Fibroblast of skin of back (primary cell): ENCODE measurements at regions not wholly inside any gene's neighbourhood (a gene's known extent, or its start where the extent isn't known, plus 50 kb on each side); places are given as distances from the start of the nearest gene placed in this dataset.

Source experiments
- DNase-seq: peaks from one replicate; pipeline ENCODE4 v3.0.0-alpha.2; 2013

DNA sequence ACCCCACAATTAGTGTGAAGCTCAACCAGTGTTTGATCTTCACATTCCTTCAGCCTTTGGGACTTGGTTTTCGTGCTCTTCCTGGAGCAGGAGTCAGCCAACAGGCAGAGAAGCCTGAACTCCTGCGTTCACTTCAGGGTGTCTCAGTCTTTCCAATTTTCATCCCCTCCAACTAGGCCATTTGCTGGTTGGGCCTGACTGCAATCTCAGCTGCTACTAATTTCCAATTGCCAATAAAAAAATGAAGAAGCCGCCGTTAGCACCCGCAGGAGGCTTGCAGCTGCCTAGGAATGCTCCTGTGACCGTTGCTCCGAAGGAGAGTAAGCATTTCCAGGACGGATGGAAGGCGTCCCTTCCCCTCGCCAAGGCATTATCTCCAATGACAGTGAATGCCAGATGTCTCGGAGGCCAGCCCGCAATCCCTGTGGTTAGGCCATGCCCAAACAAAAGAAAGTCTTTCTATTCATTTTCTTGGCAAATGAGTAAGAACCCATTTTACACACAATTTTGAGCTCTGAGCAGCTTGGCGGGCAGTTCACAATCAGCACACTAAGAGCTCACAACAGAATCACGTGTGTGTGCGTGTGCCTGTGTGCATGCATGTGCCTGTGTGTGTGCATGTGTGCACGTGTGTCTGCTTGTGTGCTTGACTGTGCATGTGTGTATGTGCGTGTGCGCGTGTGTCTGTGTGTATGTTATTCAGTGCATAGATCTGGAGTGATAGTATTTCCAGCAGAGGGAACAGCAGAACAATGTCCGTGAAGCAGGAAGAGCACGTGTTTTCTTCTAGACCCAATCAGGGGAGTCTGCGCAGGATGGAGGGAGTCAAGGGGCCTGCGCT is 301.2 kb downstream of the SMOC2 start:
- no peak for DNase-seq

DNA sequence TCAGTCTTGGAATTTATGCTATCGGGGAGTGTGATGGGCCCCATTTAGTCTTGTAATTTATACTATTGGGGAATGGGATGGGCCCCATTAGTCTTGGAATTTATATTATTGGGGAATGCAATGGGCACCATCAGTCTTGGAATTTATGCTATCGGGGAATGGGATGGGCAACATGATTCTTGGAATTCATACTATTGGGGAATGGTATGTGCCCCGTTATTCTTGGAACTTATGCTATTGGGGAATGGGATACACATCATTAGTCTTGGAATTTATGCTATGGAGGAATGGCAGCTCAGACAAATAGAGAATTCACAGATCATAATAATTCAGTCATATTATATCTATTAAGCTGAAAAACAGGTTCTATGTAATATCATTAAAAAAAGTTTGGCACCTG is 300.3 kb downstream of the SMOC2 start:
- DNase-seq: no peak

DNA sequence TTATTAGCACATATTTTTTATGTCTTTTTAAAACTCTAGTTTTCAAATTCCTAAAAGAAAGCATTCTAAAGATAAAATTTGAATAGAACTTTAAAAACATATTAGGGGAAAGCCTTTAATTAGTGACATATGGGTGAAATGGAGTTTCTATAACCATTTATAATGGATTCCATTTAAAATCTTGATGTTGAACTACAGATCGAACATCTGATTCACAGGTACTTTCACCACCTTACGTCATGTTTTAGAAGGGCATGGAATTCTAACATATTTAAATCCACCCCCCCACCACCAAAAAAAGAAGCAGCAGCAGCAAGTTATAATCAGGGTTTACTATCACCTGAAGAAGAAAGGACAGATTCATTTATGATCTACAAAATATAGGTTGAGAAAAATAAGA is 298.4 kb downstream of the SMOC2 start:
- no peak for DNase-seq

DNA sequence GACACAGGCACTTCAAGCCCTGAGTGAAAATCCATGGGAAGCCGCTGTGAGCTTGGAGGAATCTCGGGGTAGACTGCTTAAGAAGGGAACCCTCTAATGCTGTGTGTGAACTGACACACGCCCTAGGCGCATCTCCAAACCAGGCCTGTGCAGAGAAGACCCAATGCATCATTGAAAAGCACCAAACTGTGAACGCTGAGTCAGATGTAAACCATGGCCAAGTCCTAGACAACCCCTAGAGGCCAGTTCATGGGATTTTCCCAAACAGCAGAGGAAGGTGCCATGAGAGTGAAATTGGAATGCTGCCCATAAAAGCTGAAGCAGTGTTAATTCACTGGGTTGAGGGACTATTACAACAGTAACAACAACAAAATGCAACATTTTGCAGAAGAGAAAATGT is 296.5 kb downstream of the SMOC2 start:
- no peak for DNase-seq

DNA sequence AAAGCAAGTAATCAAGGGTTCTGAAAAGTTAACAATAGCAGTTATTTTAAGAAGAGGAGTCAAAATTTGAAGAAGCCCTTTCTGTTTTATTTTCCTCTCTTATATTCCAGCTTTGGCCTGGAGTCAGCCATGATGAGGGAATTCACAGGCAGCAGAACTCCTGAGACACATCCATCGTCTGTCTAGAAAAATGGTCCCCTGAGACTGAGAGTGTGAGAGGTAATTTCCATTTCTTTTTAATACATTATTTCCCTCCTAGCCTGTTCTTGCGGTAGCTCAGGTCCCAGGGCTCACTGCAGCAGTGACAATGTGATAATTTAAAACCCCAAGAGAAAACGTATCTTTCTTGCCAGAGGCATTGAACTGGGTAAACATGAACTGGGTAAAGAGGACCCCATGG is 296.0 kb downstream of the SMOC2 start:
- DNase-seq: no peak

DNA sequence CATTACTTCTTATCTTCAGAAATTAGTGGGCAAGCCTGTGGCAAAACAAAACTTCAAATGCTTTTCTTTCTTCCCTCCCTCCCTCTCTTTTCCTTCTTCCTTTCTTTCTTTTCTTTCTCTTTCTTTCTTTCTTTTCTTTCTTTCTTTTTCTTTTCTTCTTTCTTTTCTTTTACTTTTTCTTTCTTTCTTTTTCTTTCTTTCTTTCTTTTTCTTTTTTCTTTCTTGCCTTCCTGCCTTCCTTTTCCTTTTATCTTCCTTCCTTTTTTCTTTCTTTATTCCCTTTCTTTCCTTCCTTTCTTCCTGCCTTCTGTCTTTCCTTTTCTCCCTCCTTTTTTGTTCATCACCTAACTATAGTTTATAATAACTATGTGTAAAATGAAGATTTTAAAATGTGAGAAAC is 295.1 kb downstream of the SMOC2 start:
- DNase-seq: no peak

DNA sequence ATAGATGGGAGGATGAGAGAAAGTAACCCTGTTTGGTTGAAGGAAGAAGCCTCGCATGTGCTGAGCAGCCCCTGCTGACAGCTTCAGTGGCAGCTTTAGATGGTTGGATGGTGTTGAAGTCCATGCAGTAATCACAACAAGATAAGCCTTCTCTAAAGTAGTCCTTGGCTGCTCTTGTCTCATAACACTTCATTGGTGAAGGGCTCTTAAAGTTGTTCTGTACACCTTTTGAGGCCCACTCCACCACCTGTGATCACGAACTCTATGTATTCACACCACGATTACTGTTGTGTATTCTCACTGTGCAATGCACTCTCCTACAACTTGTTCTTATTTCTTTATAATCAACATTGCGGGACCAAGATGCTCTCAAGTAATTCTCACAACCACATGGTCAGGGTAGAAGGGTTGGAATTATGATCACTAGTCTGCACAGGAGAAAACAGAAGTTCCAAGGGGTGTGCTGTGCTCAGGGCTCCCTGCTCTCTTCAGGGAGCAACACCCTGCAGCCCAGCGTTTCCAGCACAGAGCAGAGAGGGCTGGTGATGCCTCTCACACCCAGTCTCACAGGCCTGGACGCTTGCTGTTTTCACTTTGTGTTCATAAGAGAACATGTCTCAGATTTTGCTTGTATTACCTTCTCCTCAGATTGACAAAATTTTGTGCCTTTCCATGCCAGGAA is 294.4 kb downstream of the SMOC2 start:
- no peak for DNase-seq

DNA sequence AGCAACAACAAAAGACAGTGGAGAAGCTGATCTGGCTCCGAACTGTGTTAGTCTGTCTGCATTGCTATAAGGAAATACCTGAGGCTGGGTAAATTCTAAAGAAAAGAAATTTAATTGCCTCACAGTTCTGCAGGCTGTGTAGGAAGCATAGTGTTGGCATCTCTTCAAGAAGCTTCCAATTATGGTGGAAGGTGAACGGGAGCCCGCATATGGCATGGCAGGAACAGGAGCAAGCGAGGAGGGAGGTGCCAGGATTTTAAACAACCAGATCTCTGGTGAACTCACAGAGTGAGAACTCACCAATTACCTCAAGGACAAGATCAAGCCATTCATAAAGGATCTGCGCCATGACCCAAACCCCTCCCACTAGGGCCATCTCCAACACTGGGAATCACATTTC is 293.5 kb downstream of the SMOC2 start:
- no peak for DNase-seq

DNA sequence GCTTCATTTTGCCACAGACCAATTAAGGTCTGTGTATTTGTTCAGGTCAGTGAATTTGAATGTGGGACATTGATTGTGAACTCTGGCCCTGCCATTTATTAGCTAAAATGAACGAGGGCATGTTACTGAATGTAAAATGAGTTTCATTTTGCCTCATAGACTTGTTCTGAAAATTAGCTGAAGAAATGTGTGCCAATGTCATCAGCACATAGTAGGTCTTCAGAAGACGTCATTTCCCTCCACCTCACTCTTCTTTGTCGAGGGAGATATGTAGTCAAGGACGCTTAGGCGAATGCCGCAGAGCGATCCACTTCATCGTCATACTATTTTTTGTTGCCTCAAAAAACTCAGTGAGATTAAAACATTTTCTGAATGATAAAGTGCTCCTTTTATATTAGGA is 291.7 kb downstream of the SMOC2 start:
- no peak for DNase-seq

DNA sequence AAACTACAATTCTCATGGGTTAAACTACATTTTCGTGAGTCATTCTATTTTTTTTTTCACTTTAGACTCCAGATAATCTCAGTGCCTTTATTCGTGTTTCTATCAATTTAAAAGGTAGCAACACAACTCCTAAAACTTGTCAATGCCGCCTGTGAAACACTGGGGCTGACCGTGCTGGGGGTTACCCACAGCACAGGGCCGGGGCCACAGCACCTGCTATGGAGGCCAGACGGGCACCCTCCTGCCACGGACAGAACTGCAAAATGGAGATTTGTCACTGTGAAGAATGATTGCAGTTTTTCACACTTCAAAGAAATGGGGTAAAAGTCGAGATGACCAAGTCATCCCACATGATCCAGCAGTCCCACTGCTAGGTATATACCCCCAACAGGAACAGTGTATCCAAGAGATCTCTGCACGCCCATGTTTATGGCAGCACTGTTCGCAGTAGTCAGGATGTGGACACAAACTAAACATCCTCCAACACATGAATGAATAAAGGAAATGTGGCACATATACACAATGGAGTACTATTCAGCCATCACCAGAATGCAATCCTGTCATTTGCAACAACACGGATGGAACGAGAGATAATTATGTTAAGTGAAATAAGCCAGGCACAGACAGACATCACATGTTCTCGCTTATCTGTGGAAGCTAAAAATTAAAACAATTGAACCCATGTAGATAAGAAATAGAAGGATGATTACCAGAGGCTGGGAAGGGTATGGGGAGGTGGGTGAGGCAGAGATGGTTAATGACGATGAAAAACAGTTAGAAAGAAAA is 290.1 kb downstream of the SMOC2 start:
- no peak for DNase-seq

DNA sequence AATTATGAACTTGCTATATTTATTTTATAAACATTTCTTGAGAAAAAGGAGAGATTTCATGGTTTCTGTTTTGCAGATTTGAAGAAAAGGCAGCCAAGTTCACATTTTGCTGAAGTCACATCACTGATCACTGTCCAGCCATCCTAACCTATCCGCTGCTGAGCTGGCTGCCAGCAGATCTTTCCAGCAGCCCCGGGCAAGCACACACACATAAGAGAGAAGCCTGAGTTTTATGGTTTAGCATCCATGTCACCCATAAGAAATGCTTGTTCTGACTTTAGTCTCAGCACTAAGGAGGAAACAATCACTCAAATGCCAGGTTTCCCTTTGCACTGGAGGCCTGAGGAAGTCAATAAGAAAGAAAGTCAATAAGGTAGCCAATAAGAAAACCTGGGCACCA is 287.1 kb downstream of the SMOC2 start:
- no peak for DNase-seq

DNA sequence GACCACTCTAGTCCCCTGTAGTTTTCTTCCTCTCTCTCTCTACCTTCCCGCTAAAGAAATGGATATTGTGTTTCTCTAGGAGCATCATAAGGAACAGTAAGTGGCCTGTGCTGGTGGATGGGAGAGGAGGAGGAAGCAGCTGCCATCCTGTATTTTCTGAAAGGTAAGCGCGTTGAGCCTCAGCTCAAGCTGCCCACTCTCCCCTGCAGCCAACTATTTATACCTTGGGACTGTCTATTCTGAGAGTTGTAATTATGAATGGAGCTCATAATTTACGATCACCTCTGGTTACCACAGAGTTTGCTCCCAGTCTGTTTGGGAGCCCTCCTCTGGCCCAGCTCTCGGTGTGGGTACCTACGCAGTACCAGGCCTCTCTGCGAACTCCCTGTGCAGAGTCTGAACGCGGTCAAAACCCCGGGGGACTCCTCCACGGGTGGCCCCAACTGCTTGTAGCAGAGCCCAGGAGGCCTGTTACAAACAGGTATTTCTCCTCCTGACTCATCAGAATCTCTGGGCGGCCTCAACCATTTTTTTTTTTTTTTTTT is 285.4 kb downstream of the SMOC2 start:
- DNase-seq: no peak

DNA sequence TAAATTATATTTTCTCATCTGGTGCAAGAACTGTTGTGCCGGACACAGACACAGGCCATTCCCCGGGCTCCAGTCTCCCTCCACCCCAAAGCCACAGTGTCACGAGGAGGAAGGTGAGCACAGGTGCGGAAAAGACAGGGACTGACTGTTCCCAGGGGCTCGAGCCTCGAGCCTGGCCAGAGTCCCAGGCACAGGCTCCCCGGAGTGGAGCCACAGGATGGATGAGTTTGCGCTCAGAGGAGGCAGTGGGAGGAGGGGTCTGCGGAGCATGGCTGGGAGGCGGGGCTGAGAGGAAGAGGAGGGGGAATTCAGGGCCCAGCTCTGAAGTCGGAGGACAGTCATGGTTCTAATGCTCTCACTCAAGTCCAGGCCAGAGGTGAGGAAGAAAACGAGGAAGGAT is 284.8 kb downstream of the SMOC2 start:
- DNase-seq: no peak

DNA sequence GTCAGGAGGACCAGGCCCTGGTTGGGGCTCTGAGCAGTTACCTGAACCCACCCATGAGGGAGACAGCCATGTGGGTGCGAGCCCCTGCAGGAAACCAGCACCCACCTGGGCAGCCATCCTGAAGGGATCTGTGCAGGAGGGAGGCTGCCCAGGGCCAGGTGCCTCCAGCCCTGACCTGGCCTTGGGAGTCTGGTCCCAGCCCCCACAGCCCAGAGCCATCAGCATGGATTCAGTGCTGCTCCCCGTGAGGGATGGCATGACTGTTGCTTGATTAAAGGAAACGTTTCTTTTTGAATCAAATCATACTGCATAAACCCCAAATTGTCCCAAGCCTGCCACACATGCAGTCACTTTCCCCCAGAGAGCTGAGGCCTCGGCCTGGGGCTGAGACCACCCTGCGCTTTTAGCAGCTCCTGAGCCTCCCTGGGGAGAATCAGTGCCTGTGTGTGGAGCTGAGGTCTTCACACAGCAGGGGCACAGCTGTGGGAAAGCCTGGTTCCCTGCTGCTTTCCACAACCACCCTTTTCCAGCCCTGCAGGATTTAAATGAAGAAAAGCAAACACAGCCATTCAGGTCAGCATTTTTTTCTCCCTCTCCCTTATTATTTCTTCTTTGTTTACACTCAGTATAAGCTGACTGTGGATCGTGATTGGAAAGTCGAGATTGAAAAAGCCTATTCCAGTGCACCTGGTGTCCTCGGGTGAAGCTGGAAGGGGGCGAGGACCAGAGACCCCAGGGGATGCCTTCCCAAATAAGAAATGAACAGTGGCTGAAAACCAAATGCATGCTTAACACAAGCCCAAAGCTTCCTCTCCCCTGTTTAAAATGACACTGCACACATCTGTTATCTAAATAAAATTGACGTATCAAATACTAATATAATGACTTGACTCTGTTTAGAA is 283.9 kb downstream of the SMOC2 start:
- no peak for DNase-seq

DNA sequence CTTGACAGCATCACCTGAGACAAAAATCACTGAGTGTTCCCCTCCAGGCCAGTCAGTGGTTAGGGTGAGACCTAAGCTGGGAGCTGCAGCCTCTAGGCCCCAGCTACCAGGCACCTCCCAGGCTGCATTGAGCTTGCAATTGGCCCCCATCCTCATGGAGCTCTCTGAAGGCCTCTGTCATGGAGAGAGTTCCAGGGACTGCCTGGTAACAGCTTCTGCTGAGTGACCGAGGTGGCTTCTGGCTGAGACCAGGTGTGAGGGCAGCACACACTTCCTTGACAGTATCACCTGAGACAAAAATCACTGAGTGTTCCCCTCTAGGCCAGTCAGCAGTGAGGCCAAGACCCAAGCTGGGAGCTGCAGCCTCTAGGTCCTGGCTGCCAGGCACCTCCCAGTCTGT is 283.0 kb downstream of the SMOC2 start:
- no peak for DNase-seq

DNA sequence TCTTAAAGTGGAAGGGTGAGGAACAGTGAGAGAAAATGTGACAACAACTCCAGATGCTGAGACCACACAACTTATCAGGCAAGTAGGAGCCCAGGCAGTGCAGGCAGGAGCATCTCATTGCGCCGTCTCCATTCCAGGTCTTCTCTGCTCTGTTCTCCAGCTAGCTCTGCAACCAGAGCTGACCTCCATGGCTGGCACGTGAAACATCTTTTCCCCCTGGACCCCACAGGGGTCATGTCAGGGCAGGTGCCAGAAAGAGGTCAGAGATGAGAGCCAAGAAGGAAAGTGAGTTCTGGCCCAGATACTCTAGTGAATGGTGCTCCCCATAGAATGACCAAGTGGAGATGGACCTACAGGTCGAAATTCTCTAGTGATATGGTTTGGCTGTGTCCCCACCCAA is 281.4 kb downstream of the SMOC2 start:
- DNase-seq: no peak

DNA sequence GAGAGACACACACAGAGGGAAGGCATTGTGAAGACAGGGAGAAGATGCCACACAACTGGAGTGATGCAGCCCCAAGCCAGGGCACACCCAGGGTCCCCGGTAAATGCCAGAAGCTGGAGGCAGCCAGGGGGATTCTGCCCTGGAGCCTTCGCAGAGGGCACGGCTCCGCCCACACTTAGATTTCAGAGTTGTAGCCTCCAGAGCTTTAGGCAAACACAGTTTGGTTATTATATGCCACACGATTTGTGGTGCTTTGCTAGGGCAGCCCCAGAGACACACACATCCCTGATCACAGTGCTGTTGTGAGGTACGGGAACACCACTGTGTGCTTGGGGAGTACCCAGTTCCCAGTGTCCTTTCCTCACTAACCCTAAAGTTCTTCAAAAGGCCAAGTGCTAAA is 280.6 kb downstream of the SMOC2 start:
- no peak for DNase-seq

DNA sequence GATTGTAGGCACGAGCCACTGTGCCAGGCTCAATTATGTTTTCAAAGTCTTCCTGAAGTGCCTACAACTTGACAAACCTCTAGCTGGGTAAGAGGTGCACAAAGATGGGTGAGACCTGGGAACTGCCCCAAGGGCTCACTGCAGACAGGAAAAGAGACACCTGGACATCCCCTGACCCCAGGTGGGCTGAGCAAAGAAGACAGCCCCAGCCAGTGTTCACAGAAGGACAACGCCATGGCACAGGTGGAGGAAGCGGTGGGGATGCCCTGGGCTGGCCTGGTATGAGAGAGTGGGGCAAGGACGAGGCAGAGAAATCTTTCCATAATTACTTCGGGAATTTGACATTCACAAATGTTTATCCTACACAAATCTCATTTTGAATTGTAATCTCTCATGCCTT is 278.9 kb downstream of the SMOC2 start:
- no peak for DNase-seq

DNA sequence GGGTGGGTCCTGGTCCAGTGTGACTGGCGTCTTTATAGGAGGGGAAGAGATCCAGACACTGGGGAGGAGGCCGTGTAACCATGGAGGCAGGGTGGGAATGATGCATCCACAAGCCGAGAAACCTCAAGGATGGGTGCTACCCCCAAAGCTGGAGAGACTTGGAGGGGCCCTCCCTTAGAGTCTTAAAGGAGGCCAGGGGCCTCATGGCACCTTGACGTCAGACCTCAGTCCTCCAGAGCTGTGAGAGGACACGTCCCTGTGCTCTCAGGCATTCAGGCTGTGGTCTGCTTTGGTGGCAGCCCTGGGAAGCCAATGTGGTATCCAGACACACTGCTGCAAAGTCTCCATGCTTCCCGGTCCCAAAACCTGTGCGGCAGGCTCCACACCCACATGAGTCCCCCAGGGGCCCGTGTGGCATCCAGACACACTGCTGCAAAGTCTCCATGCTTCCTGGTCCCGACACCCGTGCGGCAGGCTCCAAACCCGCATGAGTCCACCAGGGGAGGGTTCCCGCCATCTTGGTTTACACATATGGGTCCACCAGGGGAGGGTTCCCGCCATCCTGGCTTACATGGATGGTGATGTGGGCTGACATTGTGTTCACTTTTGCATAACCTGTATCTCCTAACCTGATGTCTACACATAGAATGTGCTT is 278.0 kb downstream of the SMOC2 start:
- no peak for DNase-seq
